IMR-90 (cell line): ENCODE measurements at regions not wholly inside any gene's neighbourhood (a gene's known extent, or its start where the extent isn't known, plus 50 kb on each side); places are given as distances from the start of the nearest gene placed in this dataset.

Experiments
- ATAC-seq: fragments of 200-7000 bp; cut with Tn5 transposase; 2 replicates; pipeline ENCODE4 v1.9.1; 2020; ENCODE audit warnings: low read depth, mild to moderate bottlenecking, moderate library complexity
- BruUV-seq: library from RNA; stranded (reverse); fragments of 400-500 nt; replicated peaks from 2 replicates; lab custom pipeline; 2021; lab: Mats Ljungman, UMichigan
- CTCF ChIA-PET: fragments of 300-600 bp; formaldehyde crosslinking; extraction: SDS; loops from one replicate; lab custom pipeline; 2021; ENCODE audit warnings: antibody characterized with exemption; lab: Yijun Ruan, JAX
- POLR2A ChIA-PET: fragments of 300-600 bp; sonication (Branson Sonifier 250); formaldehyde crosslinking; loops from one replicate; lab custom pipeline; 2022; ENCODE audit warnings: antibody characterized with exemption; ENCODE audit not compliant: unreplicated experiment; lab: Charles Lee
- DNase-seq: peaks from one replicate; pipeline ENCODE4 v3.0.0; 2013
- H2AFZ ChIP-seq: replicated peaks from 2 replicates; pipeline ENCODE3; 2013; ENCODE audit warnings: low read length, mild to moderate bottlenecking; ENCODE audit not compliant: poor library complexity
- H2AK5ac ChIP-seq: 2 replicates; pipeline ENCODE4 v1.6.1; 2013; ENCODE audit warnings: low read depth, low read length, inconsistent platforms
- H2AK9ac ChIP-seq: replicated peaks from 2 replicates; pipeline ENCODE3; 2013; ENCODE audit warnings: mild to moderate bottlenecking, low read depth, low read length, moderate library complexity; ENCODE audit not compliant: poor library complexity
- H2BK120ac ChIP-seq: 2 replicates; pipeline ENCODE4 v1.6.1; 2013; ENCODE audit warnings: low read depth, low read length, inconsistent platforms
- H2BK15ac ChIP-seq: 3 replicates; pipeline ENCODE4 v1.6.1; 2013; ENCODE audit warnings: low read depth, low read length, inconsistent platforms
- H2BK20ac ChIP-seq: 2 replicates; pipeline ENCODE4 v1.6.1; 2013; ENCODE audit warnings: low read depth, mild to moderate bottlenecking, inconsistent platforms, low read length, moderate library complexity
- H2BK5ac ChIP-seq: 2 replicates; pipeline ENCODE4 v1.6.1; 2013; ENCODE audit warnings: mild to moderate bottlenecking, low read depth, low read length, inconsistent platforms; ENCODE audit not compliant: poor library complexity, severe bottlenecking
- H3K14ac ChIP-seq: replicated peaks from 2 replicates; pipeline ENCODE4 v1.6.1; 2013; ENCODE audit warnings: low read depth, low read length, inconsistent platforms
- H3K18ac ChIP-seq: 2 replicates; pipeline ENCODE4 v1.6.1; 2013; ENCODE audit warnings: low read depth, low read length, control low read depth
- H3K23ac ChIP-seq: 2 replicates; pipeline ENCODE4 v1.6.1; 2013; ENCODE audit warnings: low read depth, low read length, inconsistent platforms
- H3K27ac ChIP-seq: 2 replicates; pipeline ENCODE4 v1.5.1; 2013; ENCODE audit warnings: mild to moderate bottlenecking, control low read depth, low read length; ENCODE audit not compliant: insufficient read depth
- H3K27me3 ChIP-seq: 2 replicates; pipeline ENCODE4 v1.6.1; 2013; ENCODE audit warnings: low read length; ENCODE audit not compliant: control insufficient read depth, insufficient read depth
- H3K36me3 ChIP-seq: 2 replicates; pipeline ENCODE4 v1.6.1; 2013; ENCODE audit warnings: low read length, mixed read lengths; ENCODE audit not compliant: control insufficient read depth, insufficient read depth
- H3K4ac ChIP-seq: 2 replicates; pipeline ENCODE4 v1.6.1; 2013; ENCODE audit warnings: low read depth, low read length, inconsistent platforms
- H3K4me1 ChIP-seq: 2 replicates; pipeline ENCODE4 v1.6.1; 2013; ENCODE audit warnings: low read length, mixed read lengths; ENCODE audit not compliant: control insufficient read depth, insufficient read depth
- H3K4me2 ChIP-seq: 2 replicates; pipeline ENCODE4 v1.6.1; 2013; ENCODE audit warnings: low read depth, mild to moderate bottlenecking, control low read depth, low read length, moderate library complexity
- H3K4me3 ChIP-seq: 2 replicates; pipeline ENCODE4 v1.5.1; 2013; ENCODE audit warnings: low read depth, mild to moderate bottlenecking, control low read depth, low read length, moderate library complexity; ENCODE audit not compliant: insufficient read depth
- H3K56ac ChIP-seq: 2 replicates; pipeline ENCODE4 v1.6.1; 2013; ENCODE audit warnings: low read length, inconsistent platforms; ENCODE audit not compliant: insufficient read depth; ENCODE audit errors: extremely low read depth
- H3K79me1 ChIP-seq, 2 experiments: 2 replicates each; pipeline ENCODE4 v1.6.1; 2013; ENCODE audit warnings: low read length in 2 of 2, inconsistent platforms in 1 of 2, low read depth in 1 of 2
- H3K9ac ChIP-seq: 2 replicates; pipeline ENCODE4 v1.6.1; 2013; ENCODE audit warnings: low read depth, low read length, control low read depth
- H3K9me1 ChIP-seq: 2 replicates; pipeline ENCODE4 v1.6.1; 2013; ENCODE audit warnings: low read length, inconsistent platforms; ENCODE audit not compliant: insufficient read depth
- H3K9me3 ChIP-seq: 2 replicates; pipeline ENCODE4 v1.6.1; 2013; ENCODE audit warnings: low read length; ENCODE audit not compliant: control insufficient read depth, insufficient read depth
- H4K20me1 ChIP-seq: 2 replicates; pipeline ENCODE4 v1.6.1; 2013; ENCODE audit warnings: low read length, inconsistent platforms; ENCODE audit not compliant: insufficient read depth
- H4K5ac ChIP-seq: 2 replicates; pipeline ENCODE4 v1.6.1; 2013; ENCODE audit warnings: mild to moderate bottlenecking, low read depth, low read length, control low read depth
- H4K8ac ChIP-seq, 2 experiments: 2 replicates each; pipeline ENCODE4 v1.6.1; 2013; ENCODE audit warnings: low read depth in 2 of 2, low read length in 2 of 2, control low read depth in 1 of 2, inconsistent platforms in 1 of 2
- H4K91ac ChIP-seq: 2 replicates; pipeline ENCODE4 v1.6.1; 2013; ENCODE audit warnings: low read depth, low read length, inconsistent platforms; ENCODE audit not compliant: insufficient read depth
- BHLHE40 ChIP-seq: fragments of 150-350 bp; IDR thresholded peaks from 2 replicates; pipeline ENCODE4 v1.6.1; 2016; ENCODE audit warnings: mild to moderate bottlenecking, low read depth, low read length
- CEBPB ChIP-seq: IDR thresholded peaks from 2 replicates; pipeline ENCODE4 v1.6.1; 2012; ENCODE audit warnings: low read depth, low read length, improper control_type of control experiment
- CTCF ChIP-seq: conservative IDR thresholded peaks from 2 replicates; pipeline ENCODE4 v1.5.1; 2012; ENCODE audit warnings: mild to moderate bottlenecking, low read depth, low read length, improper control_type of control experiment
- ELK1 ChIP-seq: fragments of 150-350 bp; IDR thresholded peaks from 2 replicates; pipeline ENCODE4 v1.6.1; 2016; ENCODE audit warnings: low read depth, mild to moderate bottlenecking, low read length, moderate library complexity, borderline replicate concordance
- FOS ChIP-seq: fragments of 150-350 bp; IDR thresholded peaks from 2 replicates; pipeline ENCODE4 v1.6.1; 2016; ENCODE audit warnings: low read depth, low read length
- MAFK ChIP-seq: IDR thresholded peaks from 2 replicates; pipeline ENCODE4 v1.6.1; 2012; ENCODE audit warnings: low read depth, low read length, improper control_type of control experiment
- MAZ ChIP-seq: IDR thresholded peaks from 2 replicates; pipeline ENCODE4 v1.6.1; 2012; ENCODE audit warnings: low read depth, mild to moderate bottlenecking, low read length, improper control_type of control experiment, moderate library complexity, borderline replicate concordance
- MXI1 ChIP-seq: IDR thresholded peaks from 2 replicates; pipeline ENCODE4 v1.6.1; 2012; ENCODE audit warnings: low read depth, mild to moderate bottlenecking, low read length, moderate library complexity, borderline replicate concordance
- NFE2L2 ChIP-seq: fragments of 150-350 bp; IDR thresholded peaks from 2 replicates; pipeline ENCODE4 v1.6.1; 2016; ENCODE audit warnings: low read depth, mild to moderate bottlenecking, low read length
- POLR2A ChIP-seq: IDR thresholded peaks from 2 replicates; pipeline ENCODE4 v1.6.1; 2012; ENCODE audit warnings: mild to moderate bottlenecking, low read depth, low read length
- RAD21 ChIP-seq: IDR thresholded peaks from 2 replicates; pipeline ENCODE4 v1.6.1; 2012; ENCODE audit warnings: low read length, improper control_type of control experiment
- RCOR1 ChIP-seq: IDR thresholded peaks from 2 replicates; pipeline ENCODE4 v1.6.1; 2012; ENCODE audit warnings: mild to moderate bottlenecking, low read length, improper control_type of control experiment; ENCODE audit not compliant: insufficient replicate concordance
- RFX5 ChIP-seq: IDR thresholded peaks from 2 replicates; pipeline ENCODE4 v1.8.0; 2012; ENCODE audit warnings: low read depth, mild to moderate bottlenecking, low read length, moderate library complexity
- SMC3 ChIP-seq: fragments of 150-350 bp; IDR thresholded peaks from 2 replicates; pipeline ENCODE4 v1.6.1; 2016; ENCODE audit warnings: low read depth, mild to moderate bottlenecking, antibody characterized with exemption, low read length, moderate library complexity
- USF2 ChIP-seq: fragments of 150-350 bp; IDR thresholded peaks from 2 replicates; pipeline ENCODE4 v1.6.1; 2017; ENCODE audit warnings: mild to moderate bottlenecking, antibody characterized with exemption, low read length, low read depth
- WGBS, 2 experiments: methylation state at CpG; one replicate each; pipeline versions ENCODE4 v1.1.5 to v1.1.7; 2013; ENCODE audit warnings: missing lambda C conversion rate in 2 of 2; ENCODE audit not compliant: insufficient read length in 1 of 2; ENCODE audit errors: extremely low coverage in 2 of 2; 5-methylcytosine and 5-hydroxymethylcytosine counted together
- dilution Hi-C: fragments of 300-500 bp; cut with HindIII; formaldehyde crosslinking; loops from one replicate; pipeline ENCODE4 v1.14.3; 2018; ENCODE audit warnings: low sequenced_read_pairs; ENCODE audit not compliant: unreplicated experiment
- in situ Hi-C: fragments of 300-500 bp; cut with MboI; formaldehyde crosslinking; loops from 3 replicates; pipeline ENCODE4 v1.14.3; 2019; ENCODE audit warnings: low sequenced_read_pairs, inconsistent platforms, mixed read lengths
- intact Hi-C: fragments of 100-400 bp; cut with micrococcal nuclease; formaldehyde crosslinking; loops from 2 replicates; pipeline ENCODE4 v1.10.0; 2022

- Histone ChIP-seq H2BK20ac (no peak overlapping the region), H3K4me3 (no peak overlapping the region), H4K8ac (no peak overlapping the region), H4K5ac (no peak overlapping the region), H2BK120ac (no peak overlapping the region), H2AK5ac (no peak overlapping the region), H3K27me3 (no peaks in the 10 kb centered on the region), H3K36me3 (no peaks in the 10 kb centered on the region), H4K91ac (no peak overlapping the region), H3K4me1 (no peaks in the 10 kb centered on the region), H3K56ac (no peak overlapping the region), H3K18ac (no peak overlapping the region), H2BK5ac (no peak overlapping the region), H3K9me1 (no peaks in the 10 kb centered on the region), H3K14ac (no peak overlapping the region), H3K9me3 (no peaks in the 10 kb centered on the region), H2BK15ac (no peak overlapping the region), H3K23ac (no peak overlapping the region), H2AFZ (no peak overlapping the region), H3K4me2 (no peak overlapping the region), H3K4ac (no peak overlapping the region), H2AK9ac (no peak overlapping the region), H3K79me1 (no peaks in the 10 kb centered on the region), H3K9ac (no peak overlapping the region), H3K27ac (no peak overlapping the region), H4K20me1 (no peaks in the 10 kb centered on the region)
- dilution Hi-C loops = no loop called here
- ChIA-PET POLR2A (no interaction called here), CTCF (no interaction called here)
- no CpG with 5 or more reads among the region's 4 CpGs for WGBS, 2 experiments
- DNase-seq (no peak), ATAC-seq (no peak)
- in situ Hi-C loops = no loop called here
- intact Hi-C loops = no loop called here
- TF ChIP-seq CEBPB (no peak), MXI1 (no peak), USF2 (no peak), MAFK (no peak), CTCF (no peak), BHLHE40 (no peak), MAZ (no peak), SMC3 (no peak), POLR2A (no peak), NFE2L2 (no peak), RCOR1 (no peak), FOS (no peak), RAD21 (no peak), ELK1 (no peak), RFX5 (no peak)
- no TSS peak for BruUV-seq
Observed at GRCh38 chr2:60350791-60351190, 202.7 kb downstream of the BCL11A start.
